BE2C (cell line): ENCODE measurements at regions not wholly inside any gene's neighbourhood (a gene's known extent, or its start where the extent isn't known, plus 50 kb on each side); places are given as distances from the start of the nearest gene placed in this dataset.

Experiments
- DNase-seq: peaks from one replicate; pipeline ENCODE4 v3.0.0-alpha.2; 2020
- H3K27me3 ChIP-seq: fragments of 250-450 bp; sonication (Bioruptor Pico); 2 replicates; pipeline ENCODE4 v1.5.1; 2020; ENCODE audit warnings: mild to moderate bottlenecking
- H3K36me3 ChIP-seq: fragments of 250-450 bp; sonication (Bioruptor Pico); 2 replicates; pipeline ENCODE4 v1.5.1; 2020; ENCODE audit warnings: mild to moderate bottlenecking
- H3K4me1 ChIP-seq: fragments of 250-450 bp; sonication (Bioruptor Pico); 2 replicates; pipeline ENCODE4 v1.5.1; 2020
- H3K4me3 ChIP-seq: 2 replicates; pipeline ENCODE4 v1.5.1; 2011; ENCODE audit warnings: low read depth, low read length
- H3K9me3 ChIP-seq: fragments of 250-450 bp; sonication (Bioruptor Pico); 2 replicates; pipeline ENCODE4 v1.5.1; 2020
- TF ChIP-seq, protein P1 (sequence below): IDR thresholded peaks from 2 replicates; pipeline ENCODE4 v1.5.1; 2012; ENCODE audit warnings: mild to moderate bottlenecking, low read depth, low read length

DNA sequence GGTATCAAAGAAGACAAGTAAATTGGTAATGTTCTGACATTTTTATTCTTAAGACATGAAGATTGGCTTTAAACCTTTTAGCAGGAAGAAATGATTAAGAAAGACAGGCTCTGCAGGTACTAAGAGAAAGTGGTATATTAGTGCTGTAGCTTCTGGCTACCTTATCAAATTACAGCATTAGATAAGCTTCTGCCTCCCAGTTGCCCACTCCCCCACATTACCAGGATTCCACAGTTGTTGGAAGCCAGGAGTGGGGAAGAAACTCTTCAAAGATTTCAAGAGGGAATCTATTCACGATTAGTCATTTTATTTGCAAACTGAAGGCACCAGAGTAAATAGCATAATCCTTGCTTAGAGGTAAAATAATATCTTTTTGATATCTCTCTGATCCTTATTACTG, 274.9 kb downstream of the LMO4 start:
- DNase-seq = no peak
- H3K4me3 ChIP-seq = no peak overlapping the region
- TF ChIP-seq, protein P1, sequence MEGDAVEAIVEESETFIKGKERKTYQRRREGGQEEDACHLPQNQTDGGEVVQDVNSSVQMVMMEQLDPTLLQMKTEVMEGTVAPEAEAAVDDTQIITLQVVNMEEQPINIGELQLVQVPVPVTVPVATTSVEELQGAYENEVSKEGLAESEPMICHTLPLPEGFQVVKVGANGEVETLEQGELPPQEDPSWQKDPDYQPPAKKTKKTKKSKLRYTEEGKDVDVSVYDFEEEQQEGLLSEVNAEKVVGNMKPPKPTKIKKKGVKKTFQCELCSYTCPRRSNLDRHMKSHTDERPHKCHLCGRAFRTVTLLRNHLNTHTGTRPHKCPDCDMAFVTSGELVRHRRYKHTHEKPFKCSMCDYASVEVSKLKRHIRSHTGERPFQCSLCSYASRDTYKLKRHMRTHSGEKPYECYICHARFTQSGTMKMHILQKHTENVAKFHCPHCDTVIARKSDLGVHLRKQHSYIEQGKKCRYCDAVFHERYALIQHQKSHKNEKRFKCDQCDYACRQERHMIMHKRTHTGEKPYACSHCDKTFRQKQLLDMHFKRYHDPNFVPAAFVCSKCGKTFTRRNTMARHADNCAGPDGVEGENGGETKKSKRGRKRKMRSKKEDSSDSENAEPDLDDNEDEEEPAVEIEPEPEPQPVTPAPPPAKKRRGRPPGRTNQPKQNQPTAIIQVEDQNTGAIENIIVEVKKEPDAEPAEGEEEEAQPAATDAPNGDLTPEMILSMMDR = no peak
- H3K4me1 ChIP-seq = no peaks in the 10 kb centered on the region
- no peaks in the 10 kb centered on the region for H3K36me3 ChIP-seq
- H3K27me3 ChIP-seq = no peaks in the 10 kb centered on the region
- no peaks in the 10 kb centered on the region for H3K9me3 ChIP-seq

DNA sequence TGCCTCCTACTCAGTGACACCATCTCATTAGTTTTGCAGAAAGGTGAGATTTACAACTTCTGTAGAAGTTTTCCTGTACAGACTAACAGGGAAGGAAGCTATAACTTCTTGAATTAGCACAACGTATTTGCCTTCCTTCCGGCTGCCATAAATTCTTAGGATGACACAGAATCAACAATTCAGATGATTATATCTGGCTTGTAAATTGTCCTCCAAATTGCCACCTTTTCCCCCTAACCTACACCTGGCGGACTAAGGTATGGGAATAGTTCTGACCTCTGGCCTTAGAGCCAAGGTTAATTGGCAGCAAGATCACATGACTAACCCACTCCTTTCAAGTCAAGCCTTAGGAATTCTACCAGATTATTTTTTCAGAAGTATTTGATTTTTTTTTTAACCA, 284.3 kb downstream of the LMO4 start:
- Histone ChIP-seq H3K9me3 (no peaks in the 10 kb centered on the region), H3K27me3 (no peaks in the 10 kb centered on the region), H3K36me3 (no peaks in the 10 kb centered on the region), H3K4me3 (no peak overlapping the region), H3K4me1 (no peaks in the 10 kb centered on the region)
- DNase-seq = no peak
- TF ChIP-seq, protein P1 = no peak

DNA sequence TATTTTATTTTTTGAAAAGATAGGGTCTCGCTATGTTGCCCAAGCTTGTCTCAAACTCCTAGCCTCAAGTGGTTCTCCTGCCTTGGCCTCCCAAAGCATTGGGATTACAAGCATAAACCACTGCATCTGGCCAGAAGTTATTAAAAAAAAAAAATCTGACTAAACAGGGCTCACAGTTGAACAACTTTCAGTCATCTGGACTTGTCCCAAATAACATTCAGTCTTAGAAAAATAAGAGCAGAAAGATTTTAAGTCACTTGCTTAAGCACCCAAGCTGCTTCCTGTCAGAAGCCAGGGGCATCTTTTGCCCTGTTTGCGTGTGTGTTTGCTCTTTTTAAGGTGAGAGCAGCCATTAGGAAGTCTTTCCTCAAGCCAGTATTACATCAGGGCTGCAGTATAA, 286.8 kb downstream of the LMO4 start:
- Histone ChIP-seq H3K9me3 (no peaks in the 10 kb centered on the region), H3K4me3 (no peak overlapping the region), H3K36me3 (no peaks in the 10 kb centered on the region), H3K27me3 (no peaks in the 10 kb centered on the region), H3K4me1 (no peaks in the 10 kb centered on the region)
- DNase-seq = no peak
- TF ChIP-seq, protein P1 = no peak

DNA sequence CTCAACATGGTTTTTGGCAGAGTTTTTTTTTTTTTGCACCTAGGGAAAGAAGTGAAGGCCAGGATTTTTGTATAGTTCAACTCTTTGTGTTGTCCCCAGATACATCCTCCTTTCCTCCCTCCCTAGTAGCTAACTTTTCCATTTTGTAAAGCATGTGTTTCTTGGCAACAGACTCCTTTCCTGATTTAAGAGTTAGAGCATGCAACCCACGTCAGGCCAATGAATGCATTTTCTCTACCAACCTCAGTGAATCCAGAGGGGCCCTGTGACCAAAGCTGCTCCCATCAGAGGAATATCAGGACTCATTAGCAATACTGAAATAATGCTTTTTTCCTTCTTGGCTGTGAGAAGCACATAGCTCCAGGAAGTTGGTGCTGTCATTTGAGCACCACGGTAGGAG, 287.2 kb downstream of the LMO4 start:
- H3K4me3 ChIP-seq = no peak overlapping the region
- TF ChIP-seq, protein P1 = no peak
- H3K36me3 ChIP-seq = no peaks in the 10 kb centered on the region
- H3K4me1 ChIP-seq = no peaks in the 10 kb centered on the region
- H3K27me3 ChIP-seq = no peaks in the 10 kb centered on the region
- no peak for DNase-seq
- H3K9me3 ChIP-seq = no peaks in the 10 kb centered on the region

DNA sequence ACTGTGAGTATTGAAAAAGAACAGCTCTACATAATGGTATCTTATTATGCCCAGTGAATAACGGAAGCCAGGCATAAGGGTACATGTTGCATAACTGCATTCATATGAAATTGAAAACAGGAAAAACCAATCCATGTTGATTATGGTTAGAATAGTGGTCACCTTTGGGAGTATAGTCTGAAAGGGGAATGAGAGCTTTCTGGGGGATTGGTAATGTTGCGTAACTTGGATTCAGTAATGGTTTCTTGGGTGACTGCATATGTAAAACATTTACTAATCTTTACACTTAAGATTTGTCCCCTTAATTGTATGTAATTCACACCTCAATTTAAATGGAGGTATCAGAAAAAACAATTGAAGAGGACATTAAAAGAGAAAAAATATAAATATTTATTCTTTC, 292.1 kb downstream of the LMO4 start:
- TF ChIP-seq, protein P1 = no peak
- Histone ChIP-seq H3K4me1 (no peaks in the 10 kb centered on the region), H3K9me3 (no peaks in the 10 kb centered on the region), H3K4me3 (no peak overlapping the region), H3K27me3 (no peaks in the 10 kb centered on the region), H3K36me3 (no peaks in the 10 kb centered on the region)
- DNase-seq = no peak

DNA sequence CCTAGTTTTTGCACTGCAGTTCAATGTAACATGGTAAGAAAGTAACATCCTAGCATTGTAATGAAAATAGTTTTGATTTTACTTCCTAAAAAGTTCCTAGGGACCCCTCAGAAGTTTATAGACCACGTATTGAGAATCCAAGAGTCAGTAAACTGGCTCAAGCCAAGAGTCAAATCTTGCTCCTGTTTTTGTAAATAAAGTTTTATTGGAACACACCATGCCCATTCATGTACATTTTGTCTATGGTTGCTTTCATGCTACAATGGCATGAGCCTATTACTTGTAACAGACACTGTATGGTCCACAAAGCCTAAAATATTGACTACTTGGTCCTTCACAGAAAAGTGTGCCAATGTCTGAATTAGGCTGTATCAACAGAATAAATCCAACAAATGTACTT, 301.0 kb downstream of the LMO4 start:
- TF ChIP-seq, protein P1 = no peak
- DNase-seq = no peak
- Histone ChIP-seq H3K4me3 (no peak overlapping the region), H3K36me3 (no peaks in the 10 kb centered on the region), H3K27me3 (no peaks in the 10 kb centered on the region), H3K9me3 (no peaks in the 10 kb centered on the region), H3K4me1 (no peaks in the 10 kb centered on the region)
